Activated CD8-positive, alpha-beta T cell treated with anti-CD3 and anti-CD28 coated beads for 36 hours (primary cell): ENCODE measurements at regions not wholly inside any gene's neighbourhood (a gene's known extent, or its start where the extent isn't known, plus 50 kb on each side); places are given as distances from the start of the nearest gene placed in this dataset.
A peak's percentile ranks its signal among the peaks of the same experiment; 100 is the strongest.

Experiments used
- ATAC-seq: fragments of 200-7000 bp; cut with Tn5 transposase; one replicate; pipeline ENCODE4 v1.10.0; 2021; ENCODE audit warnings: mild to moderate bottlenecking, moderate library complexity
- CTCF ChIA-PET: fragments of 350-600 bp; sonication (Branson Sonifier 250); formaldehyde crosslinking; loops from one replicate; lab custom pipeline; 2021; ENCODE audit warnings: antibody characterized with exemption; lab: Charles Lee
- POLR2A ChIA-PET: fragments of 350-600 bp; sonication (Branson Sonifier 250); formaldehyde crosslinking; loops from one replicate; lab custom pipeline; 2021; ENCODE audit warnings: antibody characterized with exemption; lab: Charles Lee
- DNase-seq: peaks from one replicate; pipeline ENCODE4 v3.0.0-alpha.2; 2020
- H3K27ac Mint-ChIP-seq: one replicate; pipeline ENCODE4 v1.8.0; 2021; ENCODE audit warnings: mild to moderate bottlenecking, mixed read lengths
- H3K27me3 Mint-ChIP-seq: one replicate; pipeline ENCODE4 v1.8.0; 2021; ENCODE audit warnings: mixed read lengths
- H3K36me3 Mint-ChIP-seq: one replicate; pipeline ENCODE4 v1.8.0; 2021; ENCODE audit warnings: low read depth, mixed read lengths
- H3K4me1 Mint-ChIP-seq: one replicate; pipeline ENCODE4 v1.8.0; 2021; ENCODE audit warnings: low read depth, mixed read lengths
- H3K4me3 Mint-ChIP-seq: one replicate; pipeline ENCODE4 v1.8.0; 2021; ENCODE audit warnings: mild to moderate bottlenecking, moderate library complexity, mixed read lengths
- H3K9me3 Mint-ChIP-seq: one replicate; pipeline ENCODE4 v1.8.0; 2021; ENCODE audit warnings: mixed read lengths
- CTCF ChIP-seq: fragments of 200-600 bp; IDR thresholded peaks from one replicate; pipeline ENCODE4 v1.8.0; 2022; ENCODE audit warnings: antibody characterized with exemption, mild to moderate bottlenecking
- intact Hi-C: fragments of 100-400 bp; cut with micrococcal nuclease; formaldehyde crosslinking; loops from one replicate; pipeline ENCODE4 v1.10.0; 2022

GRCh38 chr1:90831910-90832309 lies 114.8 kb upstream of the BARHL2 start:
- DNase-seq (peak; percentile 17), ATAC-seq (peak; percentile 39)
- H3K9me3 Mint-ChIP-seq = no peaks in the 10 kb centered on the region
- no peaks in the 10 kb centered on the region for H3K36me3 Mint-ChIP-seq
- no peak for TF ChIP-seq CTCF
- intact Hi-C loops = no loop called here
- H3K4me3 Mint-ChIP-seq = no peak overlapping the region
- CTCF ChIA-PET = interaction anchor here (0.9 to 3.2 kb wide), 6 partner anchors 20 to 334 kb away, joined by 4 to 15 read pairs (median 7); no protein-coding TSS in a partner anchor
- H3K27me3 Mint-ChIP-seq = peaks cover 74% of the 10 kb centered on the region
- POLR2A ChIA-PET = no interaction called here
- peaks cover 17% of the 10 kb centered on the region for H3K4me1 Mint-ChIP-seq
- no peak overlapping the region for H3K27ac Mint-ChIP-seq

- H3K36me3 Mint-ChIP-seq = no peaks in the 10 kb centered on the region
- POLR2A ChIA-PET = no interaction called here
- H3K9me3 Mint-ChIP-seq = no peaks in the 10 kb centered on the region
- peaks cover 52% of the 10 kb centered on the region for H3K27me3 Mint-ChIP-seq
- CTCF ChIA-PET = interaction anchor here (0.9 to 1.2 kb wide), 2 partner anchors 106 to 339 kb away, joined by 3 to 4 read pairs; no protein-coding TSS in a partner anchor
- no peak overlapping the region for H3K4me3 Mint-ChIP-seq
- DNase-seq (no peak), ATAC-seq (no peak)
- TF ChIP-seq CTCF = no peak
- no peak overlapping the region for H3K27ac Mint-ChIP-seq
- no peaks in the 10 kb centered on the region for H3K4me1 Mint-ChIP-seq
- intact Hi-C loops = no loop called here
These were observed 109.7 kb upstream of the BARHL2 start for GRCh38 chr1:90826834-90827233.

- no peak for TF ChIP-seq CTCF
- ATAC-seq (no peak), DNase-seq (no peak)
- ChIA-PET CTCF (no interaction called here), POLR2A (no interaction called here)
- H3K27ac Mint-ChIP-seq = no peak overlapping the region
- intact Hi-C loops = no loop called here
- no peaks in the 10 kb centered on the region for H3K9me3 Mint-ChIP-seq
- H3K27me3 Mint-ChIP-seq = peaks cover 47% of the 10 kb centered on the region
- no peak overlapping the region for H3K4me3 Mint-ChIP-seq
- H3K36me3 Mint-ChIP-seq = no peaks in the 10 kb centered on the region
- no peaks in the 10 kb centered on the region for H3K4me1 Mint-ChIP-seq
These were observed 108.9 kb upstream of the BARHL2 start for GRCh38 chr1:90826024-90826423.

GRCh38 chr1:90824551-90824950 lies 107.4 kb upstream of the BARHL2 start:
- Mint-ChIP-seq H3K36me3 (no peaks in the 10 kb centered on the region), H3K27me3 (peaks cover 38% of the 10 kb centered on the region)
- intact Hi-C loops = no loop called here

GRCh38 chr1:90823686-90824085 lies 106.6 kb upstream of the BARHL2 start:
- Mint-ChIP-seq H3K27ac (no peak overlapping the region), H3K4me3 (no peak overlapping the region), H3K9me3 (no peaks in the 10 kb centered on the region), H3K4me1 (no peaks in the 10 kb centered on the region), H3K27me3 (peaks cover 32% of the 10 kb centered on the region), H3K36me3 (no peaks in the 10 kb centered on the region)
- intact Hi-C loops = no loop called here
- CTCF ChIA-PET = no interaction called here
- no peak for DNase-seq
- POLR2A ChIA-PET = no interaction called here
- no peak for TF ChIP-seq CTCF
- ATAC-seq = no peak

More at GRCh38 chr1:90824551-90824950, 107.4 kb upstream of the BARHL2 start:
- POLR2A ChIA-PET = no interaction called here
- no peak overlapping the region for H3K27ac Mint-ChIP-seq
- H3K9me3 Mint-ChIP-seq = no peaks in the 10 kb centered on the region
- no peak overlapping the region for H3K4me3 Mint-ChIP-seq
- H3K4me1 Mint-ChIP-seq = no peaks in the 10 kb centered on the region
- CTCF ChIA-PET = no interaction called here
- ATAC-seq = no peak
- DNase-seq = no peak
- no peak for TF ChIP-seq CTCF
